ENCODE measurements at regions not wholly inside any gene's neighbourhood (a gene's known extent, or its start where the extent isn't known, plus 50 kb on each side); places are given as distances from the start of the nearest gene placed in this dataset.

- Mint-ChIP-seq H3K36me3 (ENCODE audit: low read depth) (no peaks in the 10 kb centered on the region), H3K9me3 (ENCODE audit: low read depth) (no peaks in the 10 kb centered on the region), H3K4me3 (ENCODE audit: unreplicated experiment) (no peak overlapping the region), H3K27ac (ENCODE audit: unreplicated experiment) (no peak overlapping the region), H3K4me1 (ENCODE audit: low read depth) (peaks cover 5% of the 10 kb centered on the region), H3K27me3 (ENCODE audit: low read depth) (no peaks in the 10 kb centered on the region)
- no peak for DNase-seq (ENCODE audit: low spot score)
- TF ChIP-seq, protein P1, sequence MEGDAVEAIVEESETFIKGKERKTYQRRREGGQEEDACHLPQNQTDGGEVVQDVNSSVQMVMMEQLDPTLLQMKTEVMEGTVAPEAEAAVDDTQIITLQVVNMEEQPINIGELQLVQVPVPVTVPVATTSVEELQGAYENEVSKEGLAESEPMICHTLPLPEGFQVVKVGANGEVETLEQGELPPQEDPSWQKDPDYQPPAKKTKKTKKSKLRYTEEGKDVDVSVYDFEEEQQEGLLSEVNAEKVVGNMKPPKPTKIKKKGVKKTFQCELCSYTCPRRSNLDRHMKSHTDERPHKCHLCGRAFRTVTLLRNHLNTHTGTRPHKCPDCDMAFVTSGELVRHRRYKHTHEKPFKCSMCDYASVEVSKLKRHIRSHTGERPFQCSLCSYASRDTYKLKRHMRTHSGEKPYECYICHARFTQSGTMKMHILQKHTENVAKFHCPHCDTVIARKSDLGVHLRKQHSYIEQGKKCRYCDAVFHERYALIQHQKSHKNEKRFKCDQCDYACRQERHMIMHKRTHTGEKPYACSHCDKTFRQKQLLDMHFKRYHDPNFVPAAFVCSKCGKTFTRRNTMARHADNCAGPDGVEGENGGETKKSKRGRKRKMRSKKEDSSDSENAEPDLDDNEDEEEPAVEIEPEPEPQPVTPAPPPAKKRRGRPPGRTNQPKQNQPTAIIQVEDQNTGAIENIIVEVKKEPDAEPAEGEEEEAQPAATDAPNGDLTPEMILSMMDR (IDR thresholded peaks at IDR 0.05): no peak
Measured at GRCh38 chr6:48750861-48751260, 639.9 kb upstream of the PTCHD4 start.

- Mint-ChIP-seq H3K9me3 (ENCODE audit: low read depth) (no peaks in the 10 kb centered on the region), H3K4me1 (ENCODE audit: low read depth) (peaks cover 5% of the 10 kb centered on the region), H3K36me3 (ENCODE audit: low read depth) (no peaks in the 10 kb centered on the region), H3K27ac (ENCODE audit: unreplicated experiment) (no peak overlapping the region), H3K27me3 (ENCODE audit: low read depth) (no peaks in the 10 kb centered on the region), H3K4me3 (ENCODE audit: unreplicated experiment) (no peak overlapping the region)
- TF ChIP-seq, protein P1 (IDR thresholded peaks at IDR 0.05): no peak
- no peak for DNase-seq (ENCODE audit: low spot score)
Measured at GRCh38 chr6:48747471-48747870, 636.5 kb upstream of the PTCHD4 start.

GRCh38 chr6:48747040-48747439 is 636.0 kb upstream of the PTCHD4 start:
- Mint-ChIP-seq H3K27ac (ENCODE audit: unreplicated experiment) (no peak overlapping the region), H3K9me3 (ENCODE audit: low read depth) (no peaks in the 10 kb centered on the region), H3K27me3 (ENCODE audit: low read depth) (no peaks in the 10 kb centered on the region), H3K4me3 (ENCODE audit: unreplicated experiment) (no peak overlapping the region), H3K36me3 (ENCODE audit: low read depth) (no peaks in the 10 kb centered on the region), H3K4me1 (ENCODE audit: low read depth) (peaks cover 5% of the 10 kb centered on the region)
- TF ChIP-seq, protein P1 (IDR thresholded peaks at IDR 0.05): no peak
- no peak for DNase-seq (ENCODE audit: low spot score)

DNA sequence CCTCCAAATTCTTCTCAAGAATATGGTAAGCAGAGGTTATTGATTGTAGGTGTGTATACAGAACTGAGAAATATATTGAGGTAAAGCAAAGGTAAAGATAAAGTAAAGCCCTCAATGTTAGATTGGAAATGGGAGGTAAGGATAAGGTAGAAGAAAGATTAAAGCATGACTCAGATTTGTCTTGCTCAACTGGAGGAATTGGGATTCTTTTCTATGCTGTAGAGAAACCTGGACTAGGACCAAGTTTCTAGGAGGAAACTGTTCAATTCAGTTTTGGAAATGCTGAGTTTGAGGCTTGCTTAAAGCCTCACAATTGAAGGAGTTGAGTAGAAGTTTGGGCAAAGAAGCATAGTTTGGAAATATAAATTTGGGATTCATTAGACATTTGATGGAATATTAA is 634.0 kb upstream of the PTCHD4 start:
- no peaks in the 10 kb centered on the region for H3K27me3 Mint-ChIP-seq (ENCODE audit: low read depth)
- H3K4me1 Mint-ChIP-seq (ENCODE audit: low read depth): peaks cover 5% of the 10 kb centered on the region
- no peak for DNase-seq (ENCODE audit: low spot score)
- H3K36me3 Mint-ChIP-seq (ENCODE audit: low read depth): no peaks in the 10 kb centered on the region
- no peak overlapping the region for H3K27ac Mint-ChIP-seq (ENCODE audit: unreplicated experiment)
- H3K4me3 Mint-ChIP-seq (ENCODE audit: unreplicated experiment): no peak overlapping the region
- TF ChIP-seq, protein P1 (IDR thresholded peaks at IDR 0.05): no peak
- no peaks in the 10 kb centered on the region for H3K9me3 Mint-ChIP-seq (ENCODE audit: low read depth)

DNA sequence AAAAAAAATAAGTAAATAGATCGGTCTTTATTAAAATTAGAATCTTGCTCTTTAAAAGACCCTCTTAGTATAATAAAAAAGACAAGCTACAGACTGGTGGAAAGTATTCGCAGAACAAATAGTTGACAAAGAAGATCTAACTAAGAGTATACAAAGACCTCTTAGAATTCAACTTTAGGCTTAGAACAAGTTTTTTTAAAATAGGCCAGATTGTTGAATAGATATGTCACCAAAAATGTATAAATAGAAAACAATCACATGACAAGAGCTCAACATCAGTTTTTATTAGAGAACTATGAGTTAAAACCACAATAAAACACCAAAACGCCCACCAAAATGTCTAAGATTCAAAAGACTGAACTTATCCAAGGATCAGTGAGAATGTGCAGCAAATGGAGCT is 632.7 kb upstream of the PTCHD4 start:
- TF ChIP-seq, protein P1 (IDR thresholded peaks at IDR 0.05): no peak
- no peaks in the 10 kb centered on the region for H3K27me3 Mint-ChIP-seq (ENCODE audit: low read depth)
- no peaks in the 10 kb centered on the region for H3K9me3 Mint-ChIP-seq (ENCODE audit: low read depth)
- H3K4me3 Mint-ChIP-seq (ENCODE audit: unreplicated experiment): no peak overlapping the region
- no peak for DNase-seq (ENCODE audit: low spot score)
- peaks cover 5% of the 10 kb centered on the region for H3K4me1 Mint-ChIP-seq (ENCODE audit: low read depth)
- H3K27ac Mint-ChIP-seq (ENCODE audit: unreplicated experiment): no peak overlapping the region
- no peaks in the 10 kb centered on the region for H3K36me3 Mint-ChIP-seq (ENCODE audit: low read depth)

Measured in chondrocyte (in vitro differentiated cells).